ENCODE measurements at regions not wholly inside any gene's neighbourhood (a gene's known extent, or its start where the extent isn't known, plus 50 kb on each side); places are given as distances from the start of the nearest gene placed in this dataset.

DNA sequence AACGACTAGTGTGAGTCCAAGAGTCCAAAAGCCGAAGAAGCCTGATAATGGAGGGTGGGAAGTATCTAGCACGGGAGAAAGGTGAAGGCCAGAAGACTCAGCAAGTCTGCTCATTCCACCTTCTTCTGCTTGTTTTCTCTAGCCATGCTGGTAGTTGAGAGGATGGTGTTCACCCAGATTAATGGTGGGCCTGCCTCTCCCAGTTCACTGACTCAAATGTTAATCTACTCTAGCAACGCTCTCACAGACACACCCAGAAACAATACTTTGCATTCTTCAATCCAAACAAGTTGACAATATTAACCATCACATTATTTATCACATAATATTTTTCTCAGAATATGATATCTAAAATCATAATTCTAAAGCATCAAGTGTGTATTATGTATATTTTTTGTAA, 1055.1 kb upstream of the PCDH10 start:
- TF ChIP-seq, protein P1, sequence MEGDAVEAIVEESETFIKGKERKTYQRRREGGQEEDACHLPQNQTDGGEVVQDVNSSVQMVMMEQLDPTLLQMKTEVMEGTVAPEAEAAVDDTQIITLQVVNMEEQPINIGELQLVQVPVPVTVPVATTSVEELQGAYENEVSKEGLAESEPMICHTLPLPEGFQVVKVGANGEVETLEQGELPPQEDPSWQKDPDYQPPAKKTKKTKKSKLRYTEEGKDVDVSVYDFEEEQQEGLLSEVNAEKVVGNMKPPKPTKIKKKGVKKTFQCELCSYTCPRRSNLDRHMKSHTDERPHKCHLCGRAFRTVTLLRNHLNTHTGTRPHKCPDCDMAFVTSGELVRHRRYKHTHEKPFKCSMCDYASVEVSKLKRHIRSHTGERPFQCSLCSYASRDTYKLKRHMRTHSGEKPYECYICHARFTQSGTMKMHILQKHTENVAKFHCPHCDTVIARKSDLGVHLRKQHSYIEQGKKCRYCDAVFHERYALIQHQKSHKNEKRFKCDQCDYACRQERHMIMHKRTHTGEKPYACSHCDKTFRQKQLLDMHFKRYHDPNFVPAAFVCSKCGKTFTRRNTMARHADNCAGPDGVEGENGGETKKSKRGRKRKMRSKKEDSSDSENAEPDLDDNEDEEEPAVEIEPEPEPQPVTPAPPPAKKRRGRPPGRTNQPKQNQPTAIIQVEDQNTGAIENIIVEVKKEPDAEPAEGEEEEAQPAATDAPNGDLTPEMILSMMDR (conservative IDR thresholded peaks at IDR 0.05 in 1 of 2, IDR thresholded peaks at IDR 0.05 in 1 of 2; ENCODE audit: extremely low read depth in 1 of 2, insufficient read depth in 1 of 2, low read depth in 1 of 2, low read length in 2 of 2): no peak
- TF ChIP-seq EZH2 (IDR thresholded peaks at IDR 0.05; ENCODE audit: borderline replicate concordance, low read length): no peak
